ENCODE measurements at regions not wholly inside any gene's neighbourhood (a gene's known extent, or its start where the extent isn't known, plus 50 kb on each side); places are given as distances from the start of the nearest gene placed in this dataset.

DNA sequence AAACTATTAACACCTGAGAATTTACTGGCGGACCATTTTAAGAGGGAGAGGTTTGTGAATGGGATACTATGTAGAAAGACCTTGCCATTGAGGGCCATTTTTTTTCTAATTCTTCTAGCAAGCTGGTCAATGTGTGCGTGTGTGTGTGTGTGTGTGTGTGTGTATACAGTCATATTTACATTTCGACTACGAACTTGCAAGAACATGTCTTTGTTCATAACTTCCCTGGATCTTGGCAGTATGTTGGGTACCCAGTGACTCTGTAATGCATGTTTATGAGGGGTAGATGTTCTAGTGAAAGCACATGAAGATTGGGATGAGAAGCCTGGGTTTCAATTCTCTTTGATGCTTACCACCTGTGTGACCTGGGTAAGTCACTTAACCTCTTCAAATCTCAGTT is 133.6 kb downstream of the UBE2E3 start:
- DNase-seq, result no peak

DNA sequence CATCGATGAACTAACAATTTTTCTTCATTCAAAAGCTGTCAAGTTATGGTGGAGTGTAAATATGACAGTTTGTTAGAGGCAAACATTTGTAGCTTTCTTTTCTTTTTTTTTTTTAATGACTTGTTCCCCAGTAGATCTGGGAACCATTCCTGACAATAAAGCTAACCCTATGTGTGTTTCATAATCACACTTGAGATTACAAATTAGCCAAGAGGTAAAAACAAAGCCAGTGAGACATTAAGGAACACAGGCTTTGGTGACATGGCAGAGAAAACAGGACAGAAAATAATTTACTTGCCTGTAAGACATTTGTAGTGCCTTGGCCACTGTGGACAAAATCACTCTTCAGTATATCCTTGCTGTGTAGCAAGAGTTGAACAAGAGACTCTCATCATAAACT is 135.9 kb downstream of the UBE2E3 start:
- no peak for DNase-seq

DNA sequence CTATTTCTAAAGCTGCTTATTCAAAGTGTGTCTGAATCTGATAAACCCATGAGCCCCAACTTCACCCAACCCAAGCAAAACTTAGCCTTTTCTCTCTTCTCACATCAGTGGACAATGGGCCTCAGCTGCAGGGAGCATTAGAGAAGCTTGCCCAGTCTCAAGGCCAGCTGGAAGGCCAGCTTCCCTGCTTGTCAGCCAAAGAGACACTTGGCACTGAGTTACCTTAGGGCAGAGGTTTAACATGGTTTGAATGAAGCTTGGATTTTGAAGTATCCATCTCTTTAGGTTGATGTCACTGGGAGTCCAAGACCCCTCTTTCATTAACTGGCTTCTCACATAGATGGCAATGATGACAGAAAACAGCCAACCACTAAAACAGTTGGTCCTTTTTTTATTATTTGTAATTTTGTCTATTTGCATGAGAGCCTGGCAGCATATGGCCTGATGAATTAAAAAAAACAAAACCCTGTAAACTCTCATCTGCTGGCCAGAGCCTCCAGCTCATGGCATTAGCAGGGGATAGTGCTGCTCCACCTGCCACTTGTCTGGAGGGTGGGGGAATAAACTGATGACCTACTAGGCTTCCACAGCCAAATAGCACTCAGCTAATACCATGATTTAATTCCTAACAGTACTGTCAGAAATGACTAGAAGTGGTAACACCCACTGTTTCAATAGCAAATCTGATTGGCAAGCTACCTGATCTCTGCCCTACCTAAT is 137.0 kb downstream of the UBE2E3 start:
- no peak for DNase-seq

DNA sequence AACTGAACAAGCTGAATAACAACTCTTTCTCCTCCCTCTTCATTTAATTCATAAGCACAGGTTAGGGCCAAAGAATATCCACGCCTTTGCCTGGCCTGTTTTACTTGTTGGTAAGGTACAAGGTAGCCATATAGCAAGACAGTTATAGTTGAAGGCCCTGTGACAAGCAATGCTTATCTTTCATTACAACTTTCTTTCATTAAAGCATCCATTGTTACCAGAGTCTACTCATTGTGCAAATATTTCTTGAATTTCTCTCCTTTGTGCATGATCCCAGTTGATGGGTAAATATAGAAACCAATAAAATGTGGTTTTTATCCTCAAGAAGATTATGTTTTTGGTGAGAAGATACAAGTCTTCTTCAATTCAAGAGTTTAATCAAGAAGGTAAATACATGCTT is 140.2 kb downstream of the UBE2E3 start:
- no peak for DNase-seq

DNA sequence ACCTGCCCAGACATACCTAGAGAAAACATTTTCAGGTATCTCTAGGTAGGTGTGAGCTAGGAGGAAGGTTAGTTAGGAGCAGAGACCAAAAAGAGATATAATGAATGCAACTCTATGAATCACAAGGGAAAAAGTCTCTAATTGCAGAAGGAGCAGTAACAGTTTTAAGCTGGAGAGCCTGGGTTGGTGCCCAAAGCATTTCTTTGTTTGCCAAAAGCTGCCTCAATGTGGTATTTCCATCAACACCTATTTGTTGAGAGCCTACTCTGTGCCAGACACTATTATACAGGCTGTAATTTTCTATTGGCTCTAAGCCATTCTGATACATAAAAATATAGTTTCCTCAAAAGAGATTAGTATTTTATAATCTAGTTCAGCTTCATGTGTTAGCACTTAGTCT is 141.6 kb downstream of the UBE2E3 start:
- DNase-seq, result no peak

DNA sequence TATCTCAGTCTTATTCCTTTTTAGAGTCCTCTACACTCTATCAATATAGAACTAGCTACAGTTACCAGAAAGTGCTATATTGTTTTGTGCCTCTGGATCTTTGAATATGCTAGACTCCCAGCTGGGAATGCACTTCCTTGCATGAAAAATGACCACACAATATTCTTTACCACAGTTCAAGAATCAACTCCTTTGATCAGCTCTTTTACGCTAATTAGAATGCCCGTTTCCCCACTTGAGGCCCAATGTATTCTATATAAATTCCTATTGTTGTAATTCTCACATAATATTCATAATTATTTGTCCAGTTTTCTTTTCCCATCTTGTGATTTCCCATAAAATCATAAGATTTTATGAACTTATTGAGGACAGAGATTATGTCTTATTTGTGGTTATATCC is 142.2 kb downstream of the UBE2E3 start:
- DNase-seq, result no peak

DNA sequence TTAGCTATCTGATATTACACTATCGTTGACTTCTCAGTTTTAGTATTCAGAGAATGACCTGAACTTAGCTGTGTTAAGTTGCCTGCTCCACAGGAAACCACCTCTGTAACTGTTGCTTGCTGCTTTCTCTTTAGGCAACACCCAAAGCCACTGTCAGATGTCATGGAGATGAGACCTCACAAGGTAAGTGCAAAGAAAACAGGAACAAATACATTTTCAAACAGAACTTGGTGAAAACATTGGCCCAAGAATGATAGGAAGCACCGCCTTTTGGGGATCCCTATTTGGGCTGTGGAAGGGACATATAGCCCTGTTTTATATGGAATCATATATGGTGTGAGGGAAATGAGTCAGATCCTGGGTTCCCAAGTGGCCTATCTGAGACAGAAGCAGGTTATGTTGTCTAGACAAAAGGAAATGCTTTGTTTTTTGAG is 143.4 kb downstream of the UBE2E3 start:
- DNase-seq, result peak; percentile 27

DNA sequence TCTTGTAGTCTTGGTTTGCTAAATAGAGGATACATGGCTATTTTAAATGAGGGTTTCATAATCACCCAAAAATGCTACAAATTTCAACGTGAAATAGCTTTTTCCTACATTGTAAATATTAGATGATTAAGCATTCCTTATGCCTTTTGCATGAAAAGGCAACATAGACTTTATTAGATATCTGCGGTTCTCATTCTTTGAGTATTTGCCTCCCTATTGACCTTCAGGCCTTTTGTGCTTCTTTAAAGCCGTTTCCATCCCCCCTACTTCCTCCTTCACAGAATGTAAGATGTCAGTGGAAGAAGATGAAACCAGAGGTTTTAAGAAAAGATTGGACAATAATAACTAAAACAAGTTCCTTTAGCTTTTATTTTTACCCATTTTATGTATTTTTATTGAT is 144.1 kb downstream of the UBE2E3 start:
- DNase-seq, result no peak

DNA sequence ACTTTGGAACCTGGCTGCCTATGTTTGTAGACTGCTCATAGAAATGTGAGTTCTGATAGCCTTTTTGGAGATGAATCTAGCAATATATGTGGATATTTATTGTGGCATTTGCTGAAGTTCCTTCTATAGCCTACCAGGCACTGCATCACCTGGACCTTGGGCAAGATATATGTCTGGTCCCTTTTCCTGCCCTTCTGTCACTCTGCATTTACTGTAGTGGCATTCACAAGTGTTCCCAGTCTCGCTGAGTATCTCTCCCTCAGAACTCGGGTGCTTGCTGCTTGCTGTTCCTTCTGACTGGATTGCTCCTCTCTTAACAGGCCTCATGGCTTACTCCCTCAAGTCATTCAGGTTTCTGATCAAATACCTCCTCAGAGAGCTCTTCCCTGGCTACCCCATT is 145.0 kb downstream of the UBE2E3 start:
- no peak for DNase-seq

DNA sequence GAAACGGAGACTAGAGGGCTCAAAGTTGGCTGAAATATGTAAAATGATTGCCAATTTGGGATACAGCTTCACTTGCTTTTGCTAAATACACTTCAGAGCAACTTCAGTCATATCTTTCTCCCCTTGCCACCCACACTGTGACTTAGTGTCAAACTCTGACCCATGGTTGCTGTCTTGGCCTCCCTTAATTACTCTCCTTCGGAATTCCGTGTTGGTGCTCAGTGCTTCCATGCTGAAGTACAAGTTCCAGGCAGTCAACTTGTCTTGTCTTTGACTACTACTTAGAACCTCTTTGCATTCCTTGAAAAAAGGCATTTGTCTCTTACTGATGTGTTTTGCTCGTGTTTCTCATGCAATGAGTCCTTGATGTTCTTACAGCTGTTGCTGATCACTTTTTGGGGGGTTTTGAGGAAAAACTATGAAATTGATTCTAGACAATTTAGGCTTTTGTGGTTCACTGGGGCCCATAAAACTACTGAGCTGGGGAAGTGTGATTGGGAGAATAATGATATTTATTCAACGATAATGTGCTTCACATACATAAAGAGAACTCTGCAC is 146.0 kb downstream of the UBE2E3 start:
- no peak for DNase-seq

DNA sequence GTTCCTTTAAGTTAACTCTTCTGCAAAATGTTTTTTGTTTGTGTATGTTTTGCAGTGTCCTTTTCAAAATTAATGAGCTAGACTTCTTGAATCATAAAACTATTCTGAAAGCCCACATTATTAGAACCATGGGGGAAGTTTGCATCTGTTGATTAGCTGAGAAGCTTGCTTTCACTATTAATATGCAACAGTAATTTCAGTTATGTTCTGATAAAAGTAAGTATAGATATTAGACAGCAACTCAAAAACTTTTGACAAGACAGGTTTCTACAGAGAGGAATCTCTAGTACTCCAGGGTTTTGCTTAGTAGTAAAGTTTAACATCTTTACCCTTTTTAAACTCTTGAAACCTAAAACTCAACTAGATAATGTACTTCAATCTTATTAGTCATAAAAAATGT is 147.8 kb downstream of the UBE2E3 start:
- DNase-seq, result no peak

DNA sequence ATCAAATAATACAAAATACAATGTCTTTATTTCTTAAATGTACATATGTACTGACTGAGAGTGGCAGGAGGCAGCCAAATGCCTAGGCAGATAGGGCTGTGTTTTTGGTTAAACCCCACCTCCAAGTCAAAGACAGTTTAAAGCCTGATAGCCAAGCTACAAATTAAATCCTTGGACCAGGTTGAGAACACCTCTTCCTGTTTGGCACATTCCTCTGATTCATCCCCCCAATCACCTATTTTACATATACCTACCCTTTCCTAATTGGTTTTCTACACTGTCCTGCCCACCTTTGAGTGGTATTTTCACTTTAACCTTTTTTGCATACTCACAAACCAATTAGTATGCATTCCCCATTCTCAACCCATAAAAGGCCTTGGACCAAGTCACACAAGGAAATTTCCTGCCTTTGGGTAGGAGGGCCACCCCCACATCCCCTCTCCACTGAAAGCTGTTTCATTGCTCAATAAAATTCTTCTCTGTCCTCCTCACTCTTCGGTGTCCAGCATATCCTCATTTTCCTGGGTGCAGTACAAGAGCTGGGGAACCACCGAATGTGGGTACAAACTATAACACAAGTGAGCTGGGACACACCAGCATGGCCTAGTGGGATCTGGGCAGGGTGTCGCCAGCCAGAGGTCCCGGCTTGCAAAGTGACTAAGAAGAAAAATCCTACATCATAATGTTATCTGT is 149.1 kb downstream of the UBE2E3 start:
- DNase-seq, result no peak

DNA sequence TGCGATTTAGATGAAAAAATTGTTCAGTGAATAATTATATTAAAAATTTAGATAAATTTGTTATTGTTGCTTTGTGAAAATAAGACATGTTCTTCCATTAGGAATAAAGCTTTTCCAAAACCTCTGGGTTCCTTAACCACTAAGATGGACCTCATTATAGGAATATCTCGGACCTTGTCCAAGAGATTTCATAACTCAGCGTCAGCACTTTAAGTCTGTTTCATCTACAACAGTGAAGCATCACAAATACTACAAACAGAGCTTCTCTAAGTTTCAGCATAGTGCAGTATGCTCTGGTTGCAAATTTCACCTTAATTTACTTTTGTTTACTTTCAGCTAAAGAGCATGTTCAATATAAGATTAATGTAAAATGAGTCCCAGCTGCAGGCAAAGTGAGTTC is 150.3 kb downstream of the UBE2E3 start:
- DNase-seq, result no peak

DNA sequence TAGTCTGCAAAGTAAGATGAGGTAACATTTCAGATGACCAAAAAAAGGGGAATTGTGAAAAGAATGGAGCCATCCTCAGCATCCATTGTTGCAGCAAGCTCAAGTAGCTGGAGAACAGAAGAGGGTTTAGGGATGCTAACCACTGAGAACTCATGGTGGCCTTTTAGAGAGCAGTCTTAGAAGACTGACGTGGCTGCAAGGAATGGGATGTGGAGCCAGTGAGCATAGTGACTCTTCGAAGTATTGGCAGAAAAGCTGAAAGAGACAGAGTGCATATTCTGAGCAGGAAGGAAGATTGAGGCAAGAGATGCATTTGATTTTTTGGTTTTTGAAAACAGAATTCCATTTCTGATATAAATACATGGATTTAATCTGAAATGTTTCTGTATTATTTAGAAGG is 151.2 kb downstream of the UBE2E3 start:
- no peak for DNase-seq

DNA sequence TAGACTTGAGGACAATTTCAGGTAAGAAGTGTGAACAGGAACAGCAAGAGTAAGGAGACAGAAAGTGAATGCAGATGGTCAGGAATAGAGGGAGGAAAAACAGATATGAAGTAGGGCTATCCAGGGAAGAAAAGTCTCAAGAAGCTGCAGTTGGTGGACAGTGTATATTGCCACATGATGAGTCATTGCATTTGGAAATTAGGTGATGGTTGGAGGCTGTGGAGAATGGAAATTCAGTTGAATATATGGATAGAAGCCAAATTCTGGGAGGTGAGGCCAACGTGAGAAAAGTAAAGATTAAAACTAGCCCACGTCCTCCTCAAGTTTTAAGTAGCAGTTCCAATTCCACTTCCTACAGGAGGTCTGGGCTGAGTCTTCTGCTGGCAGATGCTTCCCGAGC is 158.4 kb downstream of the UBE2E3 start:
- no peak for DNase-seq

DNA sequence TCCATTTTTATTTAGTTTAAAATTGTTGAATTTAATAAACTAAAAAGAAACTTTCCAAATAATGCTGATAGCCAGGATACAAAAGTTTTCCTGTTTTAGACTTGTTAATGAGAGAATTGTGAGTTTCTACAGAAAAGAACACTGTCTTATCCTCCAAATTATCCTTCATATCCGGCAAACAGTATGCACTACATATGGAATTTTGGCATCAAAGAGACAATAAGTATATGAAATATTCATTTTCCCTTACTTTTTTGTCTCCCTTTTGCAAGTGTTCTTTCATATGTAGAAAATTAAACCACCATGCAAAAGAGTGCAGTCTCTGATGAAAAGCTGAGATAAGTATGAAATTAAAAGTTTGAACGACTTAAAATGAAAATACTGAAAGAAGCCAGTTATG is 159.4 kb downstream of the UBE2E3 start:
- DNase-seq, result no peak

DNA sequence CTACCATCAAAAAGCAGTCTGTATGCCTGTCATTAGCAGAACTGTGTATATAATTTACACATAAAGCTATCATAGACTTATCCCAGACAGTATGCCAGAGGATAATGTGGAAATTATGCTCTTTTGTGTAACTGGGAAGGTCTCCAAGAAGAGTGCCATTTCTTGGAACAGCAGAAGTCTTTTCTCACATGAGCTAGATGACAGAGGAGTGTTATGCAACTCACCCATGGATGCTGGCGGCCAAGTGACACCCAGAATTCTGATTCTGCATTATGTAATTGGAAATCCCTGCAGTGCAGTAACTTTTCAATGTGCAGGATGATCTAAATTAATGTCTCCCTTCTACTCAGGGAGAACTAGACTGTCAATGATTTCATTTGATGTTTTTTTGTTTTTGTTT is 160.0 kb downstream of the UBE2E3 start:
- no peak for DNase-seq

DNA sequence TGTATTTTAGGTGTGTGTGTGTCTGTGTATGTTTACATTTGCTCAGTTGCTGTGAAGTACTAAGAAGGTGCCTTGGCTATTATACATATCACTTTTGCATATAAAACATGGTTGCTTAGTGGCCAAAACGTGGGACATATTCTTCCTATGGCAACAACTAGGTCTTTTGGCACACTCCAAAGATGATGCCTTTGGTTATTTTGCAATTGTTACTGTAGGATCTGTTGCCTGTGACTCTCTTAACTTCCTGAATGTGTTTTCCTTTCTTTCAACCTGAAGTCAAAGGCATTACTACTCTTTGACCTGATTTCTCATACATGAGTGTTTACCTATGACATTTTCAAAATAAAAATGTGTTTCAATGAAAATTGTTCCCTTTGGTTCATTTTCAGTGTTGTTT is 160.5 kb downstream of the UBE2E3 start:
- no peak for DNase-seq

DNA sequence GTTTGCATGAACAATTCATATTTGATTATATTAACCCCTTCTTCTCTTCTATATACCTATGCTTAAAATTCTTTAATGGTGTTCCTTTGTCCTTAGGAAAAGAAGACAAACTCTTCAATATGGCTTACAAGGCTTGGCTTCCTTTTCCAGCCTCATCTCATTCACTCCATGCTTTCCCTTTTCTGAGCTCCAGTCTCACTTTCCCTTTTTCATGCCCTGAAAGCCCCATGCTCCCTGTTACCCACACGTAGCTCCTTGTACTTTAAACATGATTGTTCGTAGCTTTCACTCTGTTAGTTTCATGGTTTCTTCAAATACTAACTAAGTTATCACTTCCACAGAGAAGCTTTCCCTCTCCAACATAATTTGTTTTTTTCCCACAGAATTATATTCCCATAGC is 161.3 kb downstream of the UBE2E3 start:
- DNase-seq, result no peak

DNA sequence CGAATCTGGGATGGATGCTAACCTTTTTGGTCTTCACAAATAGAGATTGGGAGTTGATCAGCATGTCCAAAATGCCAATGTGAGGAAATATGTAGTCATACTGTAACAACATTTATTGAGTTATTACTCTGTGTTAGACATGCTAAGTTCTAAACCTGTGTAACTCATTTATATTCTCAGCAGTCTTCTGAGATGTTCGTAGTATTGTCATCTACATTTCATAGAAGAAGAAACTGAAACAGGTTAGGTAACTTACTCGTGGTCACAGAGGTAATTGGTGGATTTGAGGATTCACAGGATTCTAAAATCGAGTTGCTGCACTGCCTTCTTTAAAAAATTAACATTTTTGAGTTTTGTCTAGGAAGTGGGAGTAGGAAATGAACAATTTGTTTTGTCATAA is 162.1 kb downstream of the UBE2E3 start:
- no peak for DNase-seq

DNA sequence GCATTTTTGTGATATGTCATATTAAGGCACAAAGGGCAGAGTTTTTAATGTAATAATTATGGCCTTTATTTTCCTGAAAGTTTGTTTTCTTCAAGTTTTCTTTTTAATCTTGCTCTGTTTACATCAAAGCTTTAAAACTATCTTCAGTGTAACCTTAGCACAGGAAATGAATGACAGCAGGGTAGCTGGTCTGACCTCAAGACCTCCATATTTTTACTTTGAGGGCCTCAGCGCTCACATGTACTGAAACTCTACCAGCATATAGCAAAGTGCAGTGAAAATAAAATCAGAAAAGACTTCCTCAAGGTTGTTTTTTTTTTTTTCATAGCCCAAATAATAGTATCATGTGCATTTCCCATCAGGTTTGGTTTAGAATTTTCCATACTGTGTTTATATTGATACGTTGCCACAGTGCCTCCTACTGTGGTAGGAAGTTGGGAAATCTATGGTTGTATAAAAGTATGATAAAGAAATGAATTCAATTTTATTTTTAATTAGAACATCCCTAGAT is 163.4 kb downstream of the UBE2E3 start:
- no peak for DNase-seq

DNA sequence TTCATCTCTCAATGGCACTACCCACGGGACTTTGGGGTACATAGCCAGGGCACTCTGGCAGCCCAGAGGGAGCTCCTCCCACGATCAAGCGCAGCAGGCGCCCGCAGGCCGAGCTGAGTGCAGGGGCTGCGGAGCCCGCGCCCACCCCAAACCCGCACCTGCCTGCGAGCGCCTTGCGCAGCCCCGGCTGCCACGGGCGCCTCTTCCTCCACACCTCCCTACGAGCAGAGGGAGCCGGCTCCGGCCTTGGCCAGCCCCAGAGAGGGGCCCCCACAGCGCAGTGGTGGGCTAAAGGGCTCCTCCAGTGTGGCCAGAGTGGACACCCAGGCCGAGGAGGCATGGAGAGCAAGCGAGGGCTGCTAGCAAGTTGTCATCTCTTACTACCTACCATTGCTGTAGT is 165.2 kb downstream of the UBE2E3 start:
- no peak for DNase-seq

DNA sequence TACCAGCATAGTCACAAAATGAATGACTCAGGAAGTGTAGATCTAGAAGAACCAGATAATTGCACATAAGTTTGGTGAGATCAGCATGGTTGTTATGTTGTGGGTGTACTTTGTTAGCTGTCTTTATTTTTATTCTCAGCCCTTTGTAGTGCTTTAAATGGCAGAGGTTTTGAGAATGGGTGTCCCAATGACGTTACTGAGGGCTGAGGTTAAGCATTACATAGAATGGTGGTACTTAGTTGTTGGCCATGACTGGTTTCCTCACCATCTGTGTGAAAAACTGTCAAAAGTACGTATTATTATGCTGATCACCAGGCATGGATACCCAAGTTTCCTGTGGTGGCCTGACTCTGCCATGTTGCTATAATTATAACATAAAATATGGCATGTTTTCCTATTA is 165.8 kb downstream of the UBE2E3 start:
- no peak for DNase-seq

DNA sequence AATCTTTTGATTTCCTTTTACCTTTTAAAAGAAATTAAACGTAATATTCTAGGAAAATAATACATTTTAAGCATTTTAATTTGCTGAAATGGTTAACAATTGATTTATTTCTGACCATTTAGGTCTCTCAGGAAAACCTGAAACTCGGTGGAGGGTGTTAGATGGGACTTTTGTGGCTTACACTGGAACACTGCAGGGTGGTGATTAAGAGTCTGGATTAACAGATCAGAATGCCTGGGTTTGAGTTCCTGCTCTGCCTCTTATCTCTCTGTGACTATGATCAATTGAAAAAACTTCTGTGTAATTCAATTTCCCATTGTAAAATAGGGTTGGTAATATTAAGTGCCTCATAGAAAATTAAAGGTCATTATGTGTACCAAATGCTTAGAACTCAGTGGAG is 168.7 kb downstream of the UBE2E3 start:
- no peak for DNase-seq
